OCI-LY1 (cell line): ENCODE measurements at regions not wholly inside any gene's neighbourhood (a gene's known extent, or its start where the extent isn't known, plus 50 kb on each side); places are given as distances from the start of the nearest gene placed in this dataset.

Experiments used
- H2AFZ ChIP-seq: fragments of 200-600 bp; sonication (generic), shearing (Covaris generic); 2 replicates; pipeline ENCODE4 v1.6.0; 2014; ENCODE audit warnings: antibody characterized with exemption, mild to moderate bottlenecking, low read length
- H3F3A ChIP-seq: fragments of 200-600 bp; sonication (generic), shearing (Covaris generic); 2 replicates; pipeline ENCODE4 v1.6.0; 2014; ENCODE audit warnings: mild to moderate bottlenecking, antibody characterized with exemption, low read length, moderate library complexity; ENCODE audit not compliant: insufficient read depth
- H3K27ac ChIP-seq: fragments of 200-600 bp; sonication (generic); 2 replicates; pipeline ENCODE4 v1.5.1; 2014; ENCODE audit warnings: low read length, mixed run types, mild to moderate bottlenecking, low read depth; ENCODE audit not compliant: poor library complexity, severe bottlenecking
- H3K27me3 ChIP-seq: fragments of 200-600 bp; sonication (generic); 2 replicates; pipeline ENCODE4 v1.6.0; 2014; ENCODE audit warnings: antibody characterized with exemption, mild to moderate bottlenecking, low read length, moderate library complexity; ENCODE audit not compliant: insufficient read depth
- H3K36me3 ChIP-seq: fragments of 200-600 bp; sonication (generic); 2 replicates; pipeline ENCODE4 v1.6.1; 2014; ENCODE audit warnings: mild to moderate bottlenecking, antibody characterized with exemption, low read length, moderate library complexity, mixed read lengths; ENCODE audit not compliant: insufficient read depth
- H3K4me1 ChIP-seq: fragments of 200-600 bp; sonication (generic); 2 replicates; pipeline ENCODE4 v1.5.1; 2014; ENCODE audit warnings: mild to moderate bottlenecking, low read length, moderate library complexity; ENCODE audit not compliant: insufficient read depth, severe bottlenecking
- H3K4me2 ChIP-seq: fragments of 200-600 bp; sonication (generic), shearing (Covaris generic); 2 replicates; pipeline ENCODE4 v1.6.1; 2014; ENCODE audit warnings: low read length
- H3K4me3 ChIP-seq: fragments of 200-600 bp; sonication (generic); 2 replicates; pipeline ENCODE4 v1.5.1; 2014; ENCODE audit warnings: low read length, low read depth, mild to moderate bottlenecking, mixed read lengths; ENCODE audit not compliant: poor library complexity, severe bottlenecking
- H3K79me2 ChIP-seq: fragments of 200-600 bp; shearing (Covaris generic); 2 replicates; pipeline ENCODE4 v1.6.1; 2016; ENCODE audit warnings: mixed run types, low read length, mixed read lengths; ENCODE audit not compliant: insufficient read depth
- H3K9ac ChIP-seq: fragments of 200-600 bp; sonication (generic), shearing (Covaris generic); 2 replicates; pipeline ENCODE4 v1.6.1; 2014; ENCODE audit warnings: mild to moderate bottlenecking, low read length, mixed read lengths
- H3K9me2 ChIP-seq: fragments of 200-600 bp; sonication (generic), shearing (Covaris generic); 2 replicates; pipeline ENCODE4 v1.6.1; 2014; ENCODE audit warnings: low read depth, mild to moderate bottlenecking, low read length, mixed read lengths
- H3K9me3 ChIP-seq: fragments of 200-600 bp; shearing (Covaris generic); 2 replicates; pipeline ENCODE4 v1.6.1; 2014; ENCODE audit warnings: low read length, mixed read lengths
- H4K20me1 ChIP-seq: fragments of 200-600 bp; sonication (generic), shearing (Covaris generic); 2 replicates; pipeline ENCODE4 v1.6.0; 2016; ENCODE audit warnings: mild to moderate bottlenecking, low read length; ENCODE audit not compliant: insufficient read depth
- EZH2 ChIP-seq: fragments of 200-600 bp; sonication (generic), shearing (Covaris generic); IDR thresholded peaks from 2 replicates; pipeline ENCODE4 v1.8.0; 2017; ENCODE audit warnings: borderline replicate concordance, mixed run types, mild to moderate bottlenecking, antibody characterized with exemption, low read length, moderate library complexity, mixed read lengths
- TF ChIP-seq, protein P1 (sequence below): fragments of 200-600 bp; sonication (generic), shearing (Covaris generic); IDR thresholded peaks from 2 replicates; pipeline ENCODE4 v1.5.1; 2017; ENCODE audit warnings: mild to moderate bottlenecking, antibody characterized with exemption, low read length, moderate library complexity, mixed read lengths

DNA sequence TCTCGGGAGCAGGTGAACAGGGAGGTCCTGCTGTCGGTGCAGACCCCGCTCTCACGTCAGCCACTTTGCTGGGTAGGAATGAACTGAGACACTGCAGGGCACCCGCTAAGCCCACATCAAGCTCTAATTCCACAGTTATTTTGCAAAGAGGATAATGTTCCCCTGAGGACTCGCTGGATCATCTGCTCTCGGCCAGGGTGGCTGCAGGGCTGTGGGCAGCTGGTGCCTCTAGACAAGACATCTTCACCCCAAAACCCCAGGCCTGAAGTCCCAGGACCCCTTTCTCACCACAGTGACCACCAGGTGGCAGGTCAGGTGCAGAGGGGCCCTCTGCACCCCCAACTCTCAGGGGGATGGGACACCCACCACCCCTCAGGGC lies 135.1 kb upstream of the PPP1R26 start:
- no peaks in the 10 kb centered on the region for H3K4me1 ChIP-seq
- no peak overlapping the region for H3K4me2 ChIP-seq
- H3K27ac ChIP-seq: no peak overlapping the region
- no peaks in the 10 kb centered on the region for H3K79me2 ChIP-seq
- no peaks in the 10 kb centered on the region for H4K20me1 ChIP-seq
- no peaks in the 10 kb centered on the region for H3K27me3 ChIP-seq
- no peak overlapping the region for H2AFZ ChIP-seq
- no peaks in the 10 kb centered on the region for H3F3A ChIP-seq
- TF ChIP-seq EZH2: no peak
- TF ChIP-seq, protein P1, sequence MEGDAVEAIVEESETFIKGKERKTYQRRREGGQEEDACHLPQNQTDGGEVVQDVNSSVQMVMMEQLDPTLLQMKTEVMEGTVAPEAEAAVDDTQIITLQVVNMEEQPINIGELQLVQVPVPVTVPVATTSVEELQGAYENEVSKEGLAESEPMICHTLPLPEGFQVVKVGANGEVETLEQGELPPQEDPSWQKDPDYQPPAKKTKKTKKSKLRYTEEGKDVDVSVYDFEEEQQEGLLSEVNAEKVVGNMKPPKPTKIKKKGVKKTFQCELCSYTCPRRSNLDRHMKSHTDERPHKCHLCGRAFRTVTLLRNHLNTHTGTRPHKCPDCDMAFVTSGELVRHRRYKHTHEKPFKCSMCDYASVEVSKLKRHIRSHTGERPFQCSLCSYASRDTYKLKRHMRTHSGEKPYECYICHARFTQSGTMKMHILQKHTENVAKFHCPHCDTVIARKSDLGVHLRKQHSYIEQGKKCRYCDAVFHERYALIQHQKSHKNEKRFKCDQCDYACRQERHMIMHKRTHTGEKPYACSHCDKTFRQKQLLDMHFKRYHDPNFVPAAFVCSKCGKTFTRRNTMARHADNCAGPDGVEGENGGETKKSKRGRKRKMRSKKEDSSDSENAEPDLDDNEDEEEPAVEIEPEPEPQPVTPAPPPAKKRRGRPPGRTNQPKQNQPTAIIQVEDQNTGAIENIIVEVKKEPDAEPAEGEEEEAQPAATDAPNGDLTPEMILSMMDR: no peak
- no peaks in the 10 kb centered on the region for H3K9me2 ChIP-seq
- no peak overlapping the region for H3K9ac ChIP-seq
- no peaks in the 10 kb centered on the region for H3K9me3 ChIP-seq
- no peaks in the 10 kb centered on the region for H3K36me3 ChIP-seq
- no peak overlapping the region for H3K4me3 ChIP-seq

DNA sequence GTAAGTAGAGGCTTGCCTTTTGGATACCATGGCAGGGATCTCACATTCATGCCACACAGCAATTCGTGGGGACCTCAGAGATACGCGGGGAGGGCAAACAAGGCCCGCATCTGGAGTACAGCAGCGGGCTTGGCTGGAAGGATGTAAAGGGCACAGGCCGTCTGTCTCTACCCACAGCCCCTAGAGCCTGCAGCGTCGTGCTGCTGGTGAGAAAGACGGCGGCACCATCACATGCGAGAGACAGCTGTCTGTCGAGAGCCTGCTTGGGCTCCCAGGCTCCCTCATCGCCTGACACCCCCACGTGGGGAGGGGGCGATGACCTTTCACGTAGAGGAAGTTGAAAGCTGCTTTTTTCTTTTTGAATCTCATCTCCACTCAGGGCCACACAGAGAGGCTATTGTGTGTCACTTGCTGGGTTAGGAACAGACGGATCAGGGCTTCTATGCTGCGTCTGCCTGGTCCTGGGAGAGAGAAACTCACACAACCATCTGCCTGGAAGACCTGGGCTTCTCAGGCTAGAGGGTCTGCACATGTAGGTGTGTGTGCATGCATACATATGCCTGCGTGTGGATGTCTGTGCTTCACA lies 134.6 kb upstream of the PPP1R26 start:
- no peaks in the 10 kb centered on the region for H3K36me3 ChIP-seq
- H3K4me3 ChIP-seq: no peak overlapping the region
- no peaks in the 10 kb centered on the region for H3K9me3 ChIP-seq
- no peak overlapping the region for H2AFZ ChIP-seq
- no peak for TF ChIP-seq EZH2
- TF ChIP-seq, protein P1: no peak
- H3K79me2 ChIP-seq: no peaks in the 10 kb centered on the region
- H4K20me1 ChIP-seq: no peaks in the 10 kb centered on the region
- H3K27me3 ChIP-seq: no peaks in the 10 kb centered on the region
- H3K4me2 ChIP-seq: no peak overlapping the region
- no peaks in the 10 kb centered on the region for H3K4me1 ChIP-seq
- H3K9ac ChIP-seq: no peak overlapping the region
- no peaks in the 10 kb centered on the region for H3K9me2 ChIP-seq
- H3K27ac ChIP-seq: no peak overlapping the region
- no peaks in the 10 kb centered on the region for H3F3A ChIP-seq

DNA sequence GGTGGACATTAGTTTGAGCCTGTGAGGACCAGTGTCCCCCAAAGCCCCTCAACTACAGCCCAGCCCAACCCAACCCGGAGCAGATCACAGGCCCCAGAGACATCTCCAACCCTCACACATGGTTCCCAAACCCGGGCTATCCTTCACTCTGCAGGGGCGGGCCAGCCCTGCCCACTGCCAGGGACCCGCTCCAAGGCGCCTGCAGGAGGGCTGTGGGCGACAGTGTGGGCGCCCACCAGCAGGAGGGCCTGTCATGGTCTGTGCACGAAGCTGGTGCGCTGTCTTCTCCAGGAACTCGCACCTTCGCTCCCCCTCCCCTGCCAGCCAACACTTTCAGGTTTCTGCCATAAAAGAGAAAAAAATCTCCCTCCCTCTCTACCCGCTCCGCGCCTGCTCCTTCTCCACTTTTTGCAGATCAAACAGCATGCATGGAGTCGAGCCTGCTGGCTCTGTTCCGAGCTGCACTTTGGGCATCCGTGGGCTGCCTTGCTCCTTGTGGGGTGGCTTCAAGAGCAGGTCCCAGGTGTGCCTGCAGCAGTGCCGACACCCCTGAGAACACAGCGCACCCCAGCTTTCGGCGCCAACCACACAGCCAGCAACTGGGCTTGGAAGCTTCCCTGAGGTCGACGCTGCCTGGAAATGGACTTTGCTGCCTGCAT lies 133.7 kb upstream of the PPP1R26 start:
- H3K4me2 ChIP-seq: no peak overlapping the region
- no peaks in the 10 kb centered on the region for H3K4me1 ChIP-seq
- no peak overlapping the region for H3K4me3 ChIP-seq
- H4K20me1 ChIP-seq: no peaks in the 10 kb centered on the region
- no peak overlapping the region for H3K9ac ChIP-seq
- H3K36me3 ChIP-seq: no peaks in the 10 kb centered on the region
- H3K27me3 ChIP-seq: peaks cover 5% of the 10 kb centered on the region; the same call in 1 of the 2 replicates
- H3K27ac ChIP-seq: no peak overlapping the region
- no peak overlapping the region for H2AFZ ChIP-seq
- no peaks in the 10 kb centered on the region for H3K9me2 ChIP-seq
- no peak for TF ChIP-seq EZH2
- TF ChIP-seq, protein P1: no peak
- no peaks in the 10 kb centered on the region for H3K9me3 ChIP-seq
- H3K79me2 ChIP-seq: no peaks in the 10 kb centered on the region
- no peaks in the 10 kb centered on the region for H3F3A ChIP-seq
